ENCODE measurements at regions not wholly inside any gene's neighbourhood (a gene's known extent, or its start where the extent isn't known, plus 50 kb on each side); places are given as distances from the start of the nearest gene placed in this dataset.

- Histone ChIP-seq H3K36me3 (ENCODE audit: low read depth) (no peaks in the 10 kb centered on the region), H3K4me1 (replicated peaks; ENCODE audit: insufficient read depth) (no peaks in the 10 kb centered on the region), H2AFZ (no peak overlapping the region), H3K9me2 (ENCODE audit: insufficient read depth) (no peaks in the 10 kb centered on the region), H3K79me2 (ENCODE audit: low read depth) (no peaks in the 10 kb centered on the region), H3K4me3 (no peak overlapping the region), H3K9me3 (ENCODE audit: insufficient read depth, low read depth) (no peaks in the 10 kb centered on the region), H3K27ac (no peak overlapping the region), H3F3A (ENCODE audit: insufficient read depth, low read depth) (no peaks in the 10 kb centered on the region), H4K20me1 (ENCODE audit: insufficient read depth) (no peaks in the 10 kb centered on the region), H3K27me3 (ENCODE audit: insufficient read depth, low read depth) (peaks cover 31% of the 10 kb centered on the region), H3K4me2 (no peak overlapping the region)
- ChIA-PET POLR2A (ENCODE audit: unreplicated experiment) (no interaction called here), CTCF (no interaction called here)
- no peak for TF ChIP-seq EZH2 (IDR thresholded peaks at IDR 0.05; ENCODE audit: low read depth)
- no peak for TF ChIP-seq CTCF (conservative IDR thresholded peaks at IDR 0.05)
- DNase-seq, result no peak
- intact Hi-C loops (cut with micrococcal nuclease; ENCODE audit: unreplicated experiment), result no loop called here
- no TSS peak for BruUV-seq (replicated peaks)
Observed at GRCh38 chr10:47058961-47059391, 147.7 kb downstream of the PTPN20 start.

- TF ChIP-seq EZH2 (IDR thresholded peaks at IDR 0.05; ENCODE audit: low read depth), result no peak
- no peak for TF ChIP-seq CTCF (conservative IDR thresholded peaks at IDR 0.05)
- no peaks in the 10 kb centered on the region for H4K20me1 ChIP-seq (ENCODE audit: insufficient read depth)
- CTCF ChIA-PET, result interaction anchor here (0.6 to 0.7 kb wide), 2 partner anchors 12 to 165 kb away, joined by 3 to 6 read pairs; no protein-coding TSS in a partner anchor
- intact Hi-C loops (cut with micrococcal nuclease; ENCODE audit: unreplicated experiment), result no loop called here
- no peak overlapping the region for H3K27ac ChIP-seq
- H2AFZ ChIP-seq, result no peak overlapping the region
- no peaks in the 10 kb centered on the region for H3K9me2 ChIP-seq (ENCODE audit: insufficient read depth)
- no TSS peak for BruUV-seq (replicated peaks)
- no peaks in the 10 kb centered on the region for H3K79me2 ChIP-seq (ENCODE audit: low read depth)
- no peaks in the 10 kb centered on the region for H3K36me3 ChIP-seq (ENCODE audit: low read depth)
- no peak overlapping the region for H3K4me3 ChIP-seq
- POLR2A ChIA-PET (ENCODE audit: unreplicated experiment), result no interaction called here
- peaks cover 31% of the 10 kb centered on the region for H3K27me3 ChIP-seq (ENCODE audit: insufficient read depth, low read depth)
- H3K4me1 ChIP-seq (replicated peaks; ENCODE audit: insufficient read depth), result no peaks in the 10 kb centered on the region
- DNase-seq, result no peak
- no peak overlapping the region for H3K4me2 ChIP-seq
- H3K9me3 ChIP-seq (ENCODE audit: insufficient read depth, low read depth), result no peaks in the 10 kb centered on the region
- H3F3A ChIP-seq (ENCODE audit: insufficient read depth, low read depth), result no peaks in the 10 kb centered on the region
Observed at GRCh38 chr10:47059606-47060311, 148.5 kb downstream of the PTPN20 start.

GRCh38 chr10:47060356-47060755, 149.1 kb downstream of the PTPN20 start:
- DNase-seq, result no peak
- no TSS peak for BruUV-seq (replicated peaks)
- H3F3A ChIP-seq (ENCODE audit: insufficient read depth, low read depth), result no peaks in the 10 kb centered on the region
- peaks cover 31% of the 10 kb centered on the region for H3K27me3 ChIP-seq (ENCODE audit: insufficient read depth, low read depth)
- POLR2A ChIA-PET (ENCODE audit: unreplicated experiment), result no interaction called here
- H3K79me2 ChIP-seq (ENCODE audit: low read depth), result no peaks in the 10 kb centered on the region
- H3K4me2 ChIP-seq, result no peak overlapping the region
- no peaks in the 10 kb centered on the region for H4K20me1 ChIP-seq (ENCODE audit: insufficient read depth)
- no peak overlapping the region for H3K4me3 ChIP-seq
- no peaks in the 10 kb centered on the region for H3K9me3 ChIP-seq (ENCODE audit: insufficient read depth, low read depth)
- no peaks in the 10 kb centered on the region for H3K9me2 ChIP-seq (ENCODE audit: insufficient read depth)
- no peak overlapping the region for H2AFZ ChIP-seq
- CTCF ChIA-PET, result interaction anchor here (0.5 to 0.7 kb wide), 2 partner anchors 13 to 63 kb away, joined by 3 read pairs; no protein-coding TSS in a partner anchor
- H3K4me1 ChIP-seq (replicated peaks; ENCODE audit: insufficient read depth), result no peaks in the 10 kb centered on the region
- H3K27ac ChIP-seq, result no peak overlapping the region
- H3K36me3 ChIP-seq (ENCODE audit: low read depth), result no peaks in the 10 kb centered on the region
- intact Hi-C loops (cut with micrococcal nuclease; ENCODE audit: unreplicated experiment), result no loop called here
- TF ChIP-seq CTCF (conservative IDR thresholded peaks at IDR 0.05) (no peak), EZH2 (IDR thresholded peaks at IDR 0.05; ENCODE audit: low read depth) (no peak)
